GM19397 (cell line): ENCODE measurements at regions not wholly inside any gene's neighbourhood (a gene's known extent, or its start where the extent isn't known, plus 50 kb on each side); places are given as distances from the start of the nearest gene placed in this dataset.
"Not testable (repeated sequence)": the region's sequence is repeated elsewhere in the genome, so short reads cannot be mapped to it uniquely, and the experiment has no call there.

Experiments
- ATAC-seq: cut with Tn5 transposase; IDR thresholded peaks from one replicate; pipeline ENCODE4 v1.9.1; 2021; ENCODE audit warnings: mild to moderate bottlenecking, moderate library complexity; ENCODE audit not compliant: unreplicated experiment

- ATAC-seq: not testable (repeated sequence)
Observed at GRCh38 chr9:41075671-41076070, 52.8 kb downstream of the FOXD4L6 start.

- ATAC-seq: peak; percentile 86
Observed at GRCh38 chr9:41074356-41074942, 54.0 kb downstream of the FOXD4L6 start.

GRCh38 chr9:41073471-41074243, 54.8 kb downstream of the FOXD4L6 start:
- not testable (repeated sequence) for ATAC-seq

- peak; percentile 76 for ATAC-seq
Observed at GRCh38 chr9:41064125-41064795, 64.2 kb downstream of the FOXD4L6 start.

- not testable (repeated sequence) for ATAC-seq
Observed at GRCh38 chr9:41063243-41063642, 65.2 kb downstream of the FOXD4L6 start.

- not testable (repeated sequence) for ATAC-seq
Observed at GRCh38 chr9:41059603-41060002, 68.9 kb downstream of the FOXD4L6 start.

- ATAC-seq: peak; percentile 95
Observed at GRCh38 chr9:41053666-41054363, 74.7 kb downstream of the FOXD4L6 start.

- ATAC-seq: not testable (repeated sequence)
Observed at GRCh38 chr9:41048672-41049071, 79.8 kb downstream of the FOXD4L6 start.

GRCh38 chr9:41047792-41048191, 80.7 kb downstream of the FOXD4L6 start:
- ATAC-seq: not testable (repeated sequence)

- not testable (repeated sequence) for ATAC-seq
Observed at GRCh38 chr9:41044930-41045329, 83.6 kb downstream of the FOXD4L6 start.

- not testable (repeated sequence) for ATAC-seq
Observed at GRCh38 chr9:41043433-41043832, 85.0 kb downstream of the FOXD4L6 start.

GRCh38 chr9:41042111-41042510, 86.4 kb downstream of the FOXD4L6 start:
- not testable (repeated sequence) for ATAC-seq

- not testable (repeated sequence) for ATAC-seq
Observed at GRCh38 chr9:41040705-41041342, 87.7 kb downstream of the FOXD4L6 start.

- not testable (repeated sequence) for ATAC-seq
Observed at GRCh38 chr9:41035276-41035675, 93.2 kb downstream of the FOXD4L6 start.

GRCh38 chr9:41034699-41035197, 93.7 kb downstream of the FOXD4L6 start:
- ATAC-seq: not testable (repeated sequence)

- ATAC-seq: not testable (repeated sequence)
Observed at GRCh38 chr9:41033877-41034276, 94.6 kb downstream of the FOXD4L6 start.

GRCh38 chr9:41033360-41033759, 95.1 kb downstream of the FOXD4L6 start:
- not testable (repeated sequence) for ATAC-seq

GRCh38 chr9:41026912-41027676, 101.4 kb downstream of the FOXD4L6 start:
- ATAC-seq: not testable (repeated sequence)

- ATAC-seq: not testable (repeated sequence)
Observed at GRCh38 chr9:41022365-41022764, 106.1 kb downstream of the FOXD4L6 start.
